A673 (cell line): ENCODE measurements at regions not wholly inside any gene's neighbourhood (a gene's known extent, or its start where the extent isn't known, plus 50 kb on each side); places are given as distances from the start of the nearest gene placed in this dataset.

Experiments used
- BruUV-seq: library from RNA; stranded (reverse); fragments of 400-500 nt; replicated peaks from 2 replicates; lab custom pipeline; 2021; lab: Mats Ljungman, UMichigan
- CTCF ChIA-PET: fragments of 300-600 bp; sonication (Branson Sonifier 250); formaldehyde crosslinking; loops from one replicate; lab custom pipeline; 2022; ENCODE audit warnings: antibody characterized with exemption; lab: Charles Lee
- POLR2A ChIA-PET: fragments of 300-600 bp; sonication (Branson Sonifier 250); formaldehyde crosslinking; loops from one replicate; lab custom pipeline; 2022; ENCODE audit warnings: antibody characterized with exemption; ENCODE audit not compliant: low non-redundant PET; lab: Charles Lee
- DNase-seq: peaks from one replicate; pipeline ENCODE4 v3.0.0-alpha.2; 2015; ENCODE audit warnings: low spot score
- H3K27ac ChIP-seq: fragments of 200-600 bp; sonication (generic); 2 replicates; pipeline ENCODE4 v1.5.1; 2016; ENCODE audit warnings: mixed run types, low read depth, mild to moderate bottlenecking, mixed read lengths, antibody characterized with exemption, low read length; ENCODE audit not compliant: poor library complexity, severe bottlenecking
- H3K27me3 ChIP-seq: fragments of 200-600 bp; sonication (generic); replicated peaks from 2 replicates; pipeline ENCODE4 v1.6.1; 2017; ENCODE audit warnings: mixed run types, low read depth, mild to moderate bottlenecking, mixed read lengths, antibody characterized with exemption, low read length; ENCODE audit not compliant: insufficient read depth, poor library complexity
- H3K36me3 ChIP-seq: fragments of 200-600 bp; sonication (generic); 2 replicates; pipeline ENCODE4 v1.6.1; 2016; ENCODE audit warnings: mixed run types, mild to moderate bottlenecking, mixed read lengths, antibody characterized with exemption, low read length; ENCODE audit not compliant: insufficient read depth, poor library complexity, severe bottlenecking
- H3K4me1 ChIP-seq: fragments of 200-600 bp; sonication (generic); 2 replicates; pipeline ENCODE4 v1.6.1; 2017; ENCODE audit warnings: mixed run types, mild to moderate bottlenecking, mixed read lengths, antibody characterized with exemption, low read length; ENCODE audit not compliant: insufficient read depth, poor library complexity, severe bottlenecking
- H3K4me3 ChIP-seq: fragments of 200-600 bp; sonication (generic); 2 replicates; pipeline ENCODE4 v1.5.1; 2016; ENCODE audit warnings: low read depth, mixed run types, mild to moderate bottlenecking, mixed read lengths, low read length; ENCODE audit not compliant: poor library complexity, severe bottlenecking
- H3K9me3 ChIP-seq: fragments of 200-600 bp; sonication (generic); 2 replicates; pipeline ENCODE4 v1.6.1; 2016; ENCODE audit warnings: mixed run types, low read depth, mild to moderate bottlenecking, mixed read lengths, antibody characterized with exemption, low read length; ENCODE audit not compliant: poor library complexity, severe bottlenecking
- EZH2 ChIP-seq: fragments of 200-600 bp; sonication (generic); IDR thresholded peaks from 2 replicates; pipeline ENCODE4 v1.6.1; 2017; ENCODE audit warnings: borderline replicate concordance, low read depth, mild to moderate bottlenecking, mixed read lengths, antibody characterized with exemption, low read length; ENCODE audit not compliant: poor library complexity, severe bottlenecking
- intact Hi-C: fragments of 100-400 bp; cut with micrococcal nuclease; formaldehyde crosslinking; loops from one replicate; pipeline ENCODE4 v1.10.0; 2022; ENCODE audit not compliant: unreplicated experiment
- TF ChIP-seq, protein P1 (sequence below): fragments of 300-800, 200-600 bp; sonication (generic); conservative IDR thresholded peaks from 2 replicates; pipeline ENCODE4 v1.5.1; 2017; ENCODE audit warnings: low read depth, mild to moderate bottlenecking, antibody characterized with exemption, low read length, moderate library complexity, mixed read lengths

DNA sequence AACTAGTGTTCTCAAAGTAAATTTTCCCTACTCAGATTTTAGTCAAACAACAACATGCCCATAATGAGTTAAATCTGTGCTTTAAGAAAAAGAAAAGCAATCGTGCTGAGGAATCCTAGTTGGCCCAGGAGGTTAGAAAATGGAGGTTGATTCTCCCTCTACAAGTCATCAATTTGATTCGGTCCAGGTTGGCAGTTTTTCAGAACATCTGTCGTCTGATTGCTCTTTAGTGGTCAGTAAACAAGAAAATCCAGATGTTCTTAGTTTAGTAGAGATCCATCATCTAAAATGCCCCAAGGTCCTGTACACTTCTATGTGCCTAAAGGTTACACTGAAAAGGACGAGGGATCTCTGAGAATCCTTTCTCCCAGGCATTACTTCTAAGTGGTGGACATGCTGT is 659.2 kb downstream of the MTRR start:
- CTCF ChIA-PET, result no interaction called here
- POLR2A ChIA-PET, result no interaction called here
- peaks cover 24% of the 10 kb centered on the region for H3K9me3 ChIP-seq
- intact Hi-C loops, result no loop called here
- no peaks in the 10 kb centered on the region for H3K36me3 ChIP-seq
- BruUV-seq, result no TSS peak
- H3K27ac ChIP-seq, result no peak overlapping the region
- no peak overlapping the region for H3K4me3 ChIP-seq
- no peaks in the 10 kb centered on the region for H3K27me3 ChIP-seq
- TF ChIP-seq, protein P1, sequence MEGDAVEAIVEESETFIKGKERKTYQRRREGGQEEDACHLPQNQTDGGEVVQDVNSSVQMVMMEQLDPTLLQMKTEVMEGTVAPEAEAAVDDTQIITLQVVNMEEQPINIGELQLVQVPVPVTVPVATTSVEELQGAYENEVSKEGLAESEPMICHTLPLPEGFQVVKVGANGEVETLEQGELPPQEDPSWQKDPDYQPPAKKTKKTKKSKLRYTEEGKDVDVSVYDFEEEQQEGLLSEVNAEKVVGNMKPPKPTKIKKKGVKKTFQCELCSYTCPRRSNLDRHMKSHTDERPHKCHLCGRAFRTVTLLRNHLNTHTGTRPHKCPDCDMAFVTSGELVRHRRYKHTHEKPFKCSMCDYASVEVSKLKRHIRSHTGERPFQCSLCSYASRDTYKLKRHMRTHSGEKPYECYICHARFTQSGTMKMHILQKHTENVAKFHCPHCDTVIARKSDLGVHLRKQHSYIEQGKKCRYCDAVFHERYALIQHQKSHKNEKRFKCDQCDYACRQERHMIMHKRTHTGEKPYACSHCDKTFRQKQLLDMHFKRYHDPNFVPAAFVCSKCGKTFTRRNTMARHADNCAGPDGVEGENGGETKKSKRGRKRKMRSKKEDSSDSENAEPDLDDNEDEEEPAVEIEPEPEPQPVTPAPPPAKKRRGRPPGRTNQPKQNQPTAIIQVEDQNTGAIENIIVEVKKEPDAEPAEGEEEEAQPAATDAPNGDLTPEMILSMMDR, result no peak
- TF ChIP-seq EZH2, result no peak
- no peaks in the 10 kb centered on the region for H3K4me1 ChIP-seq
- DNase-seq, result no peak

- POLR2A ChIA-PET, result no interaction called here
- Histone ChIP-seq H3K4me3 (no peak overlapping the region), H3K4me1 (no peaks in the 10 kb centered on the region), H3K9me3 (peaks cover 23% of the 10 kb centered on the region), H3K36me3 (no peaks in the 10 kb centered on the region), H3K27ac (no peak overlapping the region), H3K27me3 (no peaks in the 10 kb centered on the region)
- CTCF ChIA-PET, result no interaction called here
- no TSS peak for BruUV-seq
- intact Hi-C loops, result no loop called here
- TF ChIP-seq EZH2, result no peak
- TF ChIP-seq, protein P1, result no peak
- no peak for DNase-seq
These were observed 669.9 kb downstream of the MTRR start for GRCh38 chr5:8538821-8539220.

- TF ChIP-seq, protein P1, result no peak
- no peak for TF ChIP-seq EZH2
- no peaks in the 10 kb centered on the region for H3K4me1 ChIP-seq
- intact Hi-C loops, result no loop called here
- H3K27me3 ChIP-seq, result no peaks in the 10 kb centered on the region
- H3K9me3 ChIP-seq, result peaks cover 23% of the 10 kb centered on the region
- ChIA-PET CTCF (no interaction called here), POLR2A (no interaction called here)
- no peaks in the 10 kb centered on the region for H3K36me3 ChIP-seq
- no peak overlapping the region for H3K4me3 ChIP-seq
- no peak overlapping the region for H3K27ac ChIP-seq
- no peak for DNase-seq
- no TSS peak for BruUV-seq
These were observed 671.4 kb downstream of the MTRR start for GRCh38 chr5:8540317-8540716.
